H1 (cell line): ENCODE measurements at regions not wholly inside any gene's neighbourhood (a gene's known extent, or its start where the extent isn't known, plus 50 kb on each side); places are given as distances from the start of the nearest gene placed in this dataset.

ENCODE experiments used
- CTCF ChIA-PET: fragments of 300-600 bp; sonication (Branson Sonifier 250); formaldehyde crosslinking; loops from one replicate; lab custom pipeline; 2021; ENCODE audit not compliant: partially characterized antibody; lab: Charles Lee
- POLR2A ChIA-PET: fragments of 300-600 bp; sonication (Branson Sonifier 250); formaldehyde crosslinking; loops from one replicate; lab custom pipeline; 2021; ENCODE audit warnings: inconsistent platforms; ENCODE audit not compliant: partially characterized antibody; lab: Charles Lee
- DNase-seq, 2 experiments: peaks; one replicate each; pipeline versions ENCODE4 v3.0.0 to v3.0.0-alpha.2; 2010 to 2022; ENCODE audit warnings: low spot score in 2 of 2, low read depth in 1 of 2, mixed read lengths in 1 of 2
- FAIRE-seq: peaks from 2 replicates; lab custom pipeline; 2011; peaks lifted over from hg19 to GRCh38; lab: Jason Lieb, UNC
- H2AFZ ChIP-seq: 2 replicates; pipeline ENCODE4 v1.8.1; 2012; ENCODE audit warnings: low read length, inconsistent platforms
- H2AK5ac ChIP-seq: 2 replicates; pipeline ENCODE4 v1.6.1; 2013; ENCODE audit warnings: low read depth, low read length
- H2BK120ac ChIP-seq: replicated peaks from 2 replicates; pipeline ENCODE3; 2013; ENCODE audit warnings: low read depth, low read length, inconsistent platforms
- H2BK12ac ChIP-seq: 2 replicates; pipeline ENCODE4 v1.6.1; 2013; ENCODE audit warnings: low read depth, low read length
- H2BK15ac ChIP-seq: 2 replicates; pipeline ENCODE4 v1.6.1; 2013; ENCODE audit warnings: low read length
- H2BK20ac ChIP-seq: 2 replicates; pipeline ENCODE4 v1.6.1; 2013; ENCODE audit warnings: low read length
- H2BK5ac ChIP-seq: 2 replicates; pipeline ENCODE4 v1.6.1; 2013; ENCODE audit warnings: low read depth, low read length
- H3K14ac ChIP-seq: 2 replicates; pipeline ENCODE4 v1.6.1; 2013; ENCODE audit warnings: inconsistent platforms; ENCODE audit not compliant: insufficient read length
- H3K18ac ChIP-seq: 2 replicates; pipeline ENCODE4 v1.6.1; 2013; ENCODE audit warnings: low read length; ENCODE audit errors: extremely low read depth
- H3K23ac ChIP-seq: 2 replicates; pipeline ENCODE4 v1.6.1; 2013; ENCODE audit warnings: inconsistent platforms; ENCODE audit not compliant: insufficient read length
- H3K23me2 ChIP-seq: 2 replicates; pipeline ENCODE4 v1.6.1; 2013; ENCODE audit warnings: low read depth, low read length
- H3K27ac ChIP-seq: 2 replicates; pipeline ENCODE4 v1.6.1; 2011; ENCODE audit warnings: low read depth, low read length, inconsistent platforms
- H3K27me3 ChIP-seq, 4 experiments: replicated peaks in 1 of 4; 1 replicate in 1 of 4; 2 replicates in 3 of 4; pipeline versions ENCODE4 v1.6.1 to v1.8.1; 2011 to 2013; ENCODE audit warnings: low read length in 3 of 4, mild to moderate bottlenecking in 3 of 4, inconsistent platforms in 2 of 4, mixed read lengths in 2 of 4, moderate library complexity in 1 of 4; ENCODE audit not compliant: control insufficient read depth in 3 of 4, insufficient read depth in 3 of 4; ENCODE audit errors: extremely low read depth in 1 of 4
- H3K36me3 ChIP-seq, 4 experiments: 2 replicates each; pipeline versions ENCODE4 v1.6.1 to v1.8.1; 2011 to 2013; ENCODE audit warnings: mild to moderate bottlenecking in 4 of 4, low read length in 3 of 4, moderate library complexity in 2 of 4, control low read depth in 1 of 4, inconsistent platforms in 1 of 4; ENCODE audit not compliant: insufficient read depth in 4 of 4, control insufficient read depth in 2 of 4
- H3K4ac ChIP-seq: replicated peaks from 2 replicates; pipeline ENCODE3; 2013; ENCODE audit warnings: low read length, low read depth, mixed read lengths, inconsistent platforms; ENCODE audit not compliant: insufficient read length
- H3K4me1 ChIP-seq, 4 experiments: replicated peaks in 1 of 4; 1 replicate in 1 of 4; 2 replicates in 3 of 4; pipeline versions ENCODE4 v1.6.1 to v1.8.1; 2011 to 2013; ENCODE audit warnings: low read length in 3 of 4, inconsistent platforms in 2 of 4, mixed read lengths in 1 of 4; ENCODE audit not compliant: insufficient read depth in 4 of 4, control insufficient read depth in 3 of 4
- H3K4me2 ChIP-seq, 2 experiments: 2 replicates each; pipeline versions ENCODE4 v1.6.1 to v1.8.1; 2011 to 2013; ENCODE audit warnings: low read depth in 2 of 2, low read length in 2 of 2, control low read depth in 1 of 2, inconsistent platforms in 1 of 2, mild to moderate bottlenecking in 1 of 2; ENCODE audit not compliant: insufficient read depth in 1 of 2
- H3K4me3 ChIP-seq, 4 experiments: fragments of 200-600, 300-600 bp in 1 of 4; sonication (generic), shearing (Covaris generic), sonication (Bioruptor Twin) in 1 of 4; 2 replicates each; pipeline versions ENCODE4 v1.5.1 to v1.8.1; 2011 to 2016; ENCODE audit warnings: low read length in 4 of 4, low read depth in 3 of 4, control low read depth in 2 of 4, inconsistent platforms in 2 of 4, mild to moderate bottlenecking in 2 of 4, mixed read lengths in 1 of 4, moderate library complexity in 1 of 4; ENCODE audit not compliant: insufficient read depth in 2 of 4; ENCODE audit errors: extremely low read depth in 1 of 4
- H3K56ac ChIP-seq: replicated peaks from 2 replicates; pipeline ENCODE3; 2013; ENCODE audit warnings: low read depth, mild to moderate bottlenecking, mixed read lengths, low read length, inconsistent platforms; ENCODE audit not compliant: insufficient read length
- H3K79me1 ChIP-seq: 2 replicates; pipeline ENCODE4 v1.6.1; 2013; ENCODE audit warnings: low read depth, low read length, control low read depth
- H3K79me2 ChIP-seq, 2 experiments: 2 replicates each; pipeline versions ENCODE4 v1.6.1 to v1.8.1; 2012 to 2013; ENCODE audit warnings: low read length in 2 of 2, mild to moderate bottlenecking in 2 of 2, inconsistent platforms in 1 of 2; ENCODE audit not compliant: insufficient read depth in 2 of 2, control insufficient read depth in 1 of 2
- H3K9ac ChIP-seq, 4 experiments: replicated peaks in 1 of 4; 1 replicate in 1 of 4; 2 replicates in 3 of 4; pipeline versions ENCODE4 v1.6.1 to v1.8.1; 2011 to 2013; ENCODE audit warnings: low read depth in 3 of 4, low read length in 3 of 4, control low read depth in 2 of 4, mild to moderate bottlenecking in 2 of 4, moderate library complexity in 2 of 4, inconsistent platforms in 1 of 4; ENCODE audit errors: extremely low read depth in 1 of 4
- H3K9me3 ChIP-seq, 2 experiments: 2 replicates each; pipeline versions ENCODE4 v1.6.1 to v1.8.1; 2012 to 2013; ENCODE audit warnings: mild to moderate bottlenecking in 2 of 2, moderate library complexity in 2 of 2, control low read depth in 1 of 2, inconsistent platforms in 1 of 2, low read depth in 1 of 2, low read length in 1 of 2, mixed read lengths in 1 of 2; ENCODE audit not compliant: insufficient read depth in 2 of 2
- H4K20me1 ChIP-seq, 2 experiments: replicated peaks in 1 of 2; 2 replicates each; pipeline versions ENCODE3 to v1.8.1; 2011 to 2013; ENCODE audit warnings: inconsistent platforms in 2 of 2, low read length in 2 of 2, mild to moderate bottlenecking in 1 of 2; ENCODE audit not compliant: insufficient read depth in 2 of 2, control insufficient read depth in 1 of 2
- H4K5ac ChIP-seq: 2 replicates; pipeline ENCODE4 v1.6.1; 2013; ENCODE audit warnings: low read length, low read depth, mixed read lengths, inconsistent platforms; ENCODE audit not compliant: insufficient read length
- H4K8ac ChIP-seq: 2 replicates; pipeline ENCODE4 v1.8.0; 2013; ENCODE audit warnings: mild to moderate bottlenecking, moderate library complexity, low read length, inconsistent platforms; ENCODE audit not compliant: insufficient read depth; ENCODE audit errors: extremely low read depth
- H4K91ac ChIP-seq: replicated peaks from 2 replicates; pipeline ENCODE3; 2013; ENCODE audit warnings: low read length, mixed read lengths, inconsistent platforms; ENCODE audit not compliant: insufficient read length
- BCL11A ChIP-seq, 2 experiments: IDR thresholded peaks; one replicate each; pipeline ENCODE4 v1.6.1; 2011; ENCODE audit warnings: low read depth in 2 of 2, low read length in 2 of 2, mild to moderate bottlenecking in 2 of 2
- HDAC2 ChIP-seq, 2 experiments: fragments of 300-600 bp in 1 of 2; sonication (generic) in 1 of 2; IDR thresholded peaks; 2 replicates each; pipeline ENCODE4 v1.6.1; 2011 to 2012; ENCODE audit warnings: low read depth in 2 of 2, low read length in 2 of 2, mild to moderate bottlenecking in 2 of 2, moderate library complexity in 2 of 2, borderline replicate concordance in 1 of 2, inconsistent platforms in 1 of 2
- KDM1A ChIP-seq: fragments of 200-600, 300-600 bp; sonication (generic); IDR thresholded peaks from 2 replicates; pipeline ENCODE4 v1.7.1; 2016; ENCODE audit warnings: mild to moderate bottlenecking, low read length, borderline replicate concordance
- RNF2 ChIP-seq: fragments of 200-900, 300-1000 bp; sonication (generic); IDR thresholded peaks from 2 replicates; pipeline ENCODE4 v1.7.1; 2016; ENCODE audit warnings: borderline replicate concordance, low read depth, mild to moderate bottlenecking, antibody characterized with exemption, low read length; ENCODE audit not compliant: poor library complexity, severe bottlenecking; ENCODE audit errors: missing control alignments
- SUZ12 ChIP-seq: fragments of 200-600 bp; sonication (generic); IDR thresholded peaks from 2 replicates; pipeline ENCODE4 v1.6.1; 2012; ENCODE audit warnings: mild to moderate bottlenecking, inconsistent platforms, low read length, moderate library complexity, mixed read lengths
- YY1 ChIP-seq: IDR thresholded peaks from 2 replicates; pipeline ENCODE4 v1.6.1; 2011; ENCODE audit warnings: low read depth, mild to moderate bottlenecking, low read length
- WGBS, 2 experiments: shearing (Covaris generic) in 1 of 2; methylation state at CpG; one replicate each; pipeline versions ENCODE4 v1.1.6 to v1.1.7; 2013 to 2015; ENCODE audit warnings: low lambda C conversion rate in 2 of 2, mixed read lengths in 2 of 2, inconsistent platforms in 1 of 2, low coverage in 1 of 2, missing lambda C conversion rate in 1 of 2; ENCODE audit not compliant: insufficient replicate concordance in 2 of 2, insufficient coverage in 1 of 2, insufficient read length in 1 of 2; ENCODE audit errors: extremely low coverage in 1 of 2, missing lambda C conversion rate in 1 of 2; 5-methylcytosine and 5-hydroxymethylcytosine counted together
- TF ChIP-seq, protein P1 (sequence below): IDR thresholded peaks from 2 replicates; pipeline ENCODE4 v1.6.1; 2012; ENCODE audit warnings: low read length, inconsistent platforms
- TF ChIP-seq, protein P2 (sequence below): IDR thresholded peaks from 2 replicates; pipeline ENCODE4 v1.6.1; 2011; ENCODE audit warnings: low read depth, mild to moderate bottlenecking, low read length; ENCODE audit not compliant: insufficient read depth

DNA sequence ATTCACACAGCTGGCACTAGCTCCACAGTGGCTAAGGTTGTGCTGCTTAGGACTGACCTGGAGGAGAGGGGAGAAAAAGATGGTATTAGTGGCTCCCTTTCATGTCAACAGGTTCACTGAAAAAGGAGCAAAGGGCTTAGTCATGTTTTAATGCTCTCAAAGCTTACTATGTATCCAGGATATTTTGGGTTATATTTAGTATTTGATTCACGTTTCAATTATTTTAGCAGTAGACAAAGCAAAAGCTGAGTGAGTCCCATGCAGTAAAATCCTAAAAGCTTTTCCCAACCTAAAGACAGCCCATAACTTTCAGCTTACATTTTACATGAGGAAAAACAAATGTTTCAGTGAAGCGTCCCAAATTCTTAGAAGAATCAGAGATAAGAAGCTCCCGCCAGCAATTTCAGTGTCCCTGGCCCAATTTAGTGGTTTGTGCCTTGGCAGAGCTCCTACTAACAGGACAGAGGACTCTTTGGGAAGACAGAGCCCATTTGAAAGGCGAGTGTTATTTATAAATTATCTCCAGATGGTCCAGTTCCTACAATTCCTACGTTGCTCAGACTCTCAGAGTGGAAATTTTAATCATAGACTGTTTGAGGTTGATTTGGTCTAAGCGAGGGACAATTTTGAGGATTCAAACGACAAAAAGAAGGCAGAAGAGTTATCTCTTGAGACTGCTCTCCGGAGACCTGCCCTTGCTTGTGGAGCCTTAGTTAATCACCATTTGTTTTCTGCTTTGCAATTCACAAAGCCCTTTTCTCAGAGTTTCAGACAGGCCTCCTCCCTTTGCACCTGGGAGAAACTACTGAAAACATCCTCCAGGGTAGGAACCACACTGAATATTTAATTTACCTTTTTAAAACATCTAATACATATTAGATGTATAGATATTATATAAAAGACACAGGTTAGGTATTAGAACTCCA, 225.0 kb upstream of the ANKRD55 start:
- no peak for FAIRE-seq
- POLR2A ChIA-PET = no interaction called here
- WGBS, 2 experiments = 88% methylated on average over 8 of the region's 8 CpGs; no CpG with 5 or more reads in 1 of the 2 experiments

More for the DNA sequence above, 225.0 kb upstream of the ANKRD55 start:
- H2AK5ac ChIP-seq = no peak overlapping the region
- H3K9me3 ChIP-seq = no peaks in the 10 kb centered on the region
- no peak overlapping the region for H4K8ac ChIP-seq
- H3K4me2 ChIP-seq = no peak overlapping the region
- H3K79me2 ChIP-seq = no peaks in the 10 kb centered on the region
- H3K23ac ChIP-seq = no peak overlapping the region
- no peak overlapping the region for H2BK120ac ChIP-seq
- H2BK20ac ChIP-seq = 0 out of 2 replicates have a peak overlapping the region, but pooled peaks have one; percentile 67
- no peak overlapping the region for H2BK5ac ChIP-seq
- no peak for DNase-seq
- no peak overlapping the region for H3K4ac ChIP-seq
- no peak overlapping the region for H3K56ac ChIP-seq
- no peaks in the 10 kb centered on the region for H3K36me3 ChIP-seq
- H3K9ac ChIP-seq = no peak overlapping the region
- no peaks in the 10 kb centered on the region for H3K27me3 ChIP-seq
- no peaks in the 10 kb centered on the region; the same call in 1 of the 2 replicates for H3K23me2 ChIP-seq
- no peak overlapping the region for H4K91ac ChIP-seq
- H3K27ac ChIP-seq = no peak overlapping the region
- H4K5ac ChIP-seq = no peak overlapping the region
- peak overlapping the region; percentile 77; the same call in 1 of the 2 replicates for H2AFZ ChIP-seq
- H4K20me1 ChIP-seq = no peaks in the 10 kb centered on the region
- H2BK15ac ChIP-seq = 0 out of 2 replicates have a peak overlapping the region, but pooled peaks have one; percentile 14
- no peak for TF ChIP-seq HDAC2 (IDR thresholded peaks at IDR 0.05; ENCODE audit: borderline replicate concordance in 1 of 2, low read depth in 2 of 2, low read length in 2 of 2)
- no peak for TF ChIP-seq BCL11A (IDR thresholded peaks at IDR 0.05; ENCODE audit: low read depth in 2 of 2, low read length in 2 of 2)
- TF ChIP-seq, protein P1, sequence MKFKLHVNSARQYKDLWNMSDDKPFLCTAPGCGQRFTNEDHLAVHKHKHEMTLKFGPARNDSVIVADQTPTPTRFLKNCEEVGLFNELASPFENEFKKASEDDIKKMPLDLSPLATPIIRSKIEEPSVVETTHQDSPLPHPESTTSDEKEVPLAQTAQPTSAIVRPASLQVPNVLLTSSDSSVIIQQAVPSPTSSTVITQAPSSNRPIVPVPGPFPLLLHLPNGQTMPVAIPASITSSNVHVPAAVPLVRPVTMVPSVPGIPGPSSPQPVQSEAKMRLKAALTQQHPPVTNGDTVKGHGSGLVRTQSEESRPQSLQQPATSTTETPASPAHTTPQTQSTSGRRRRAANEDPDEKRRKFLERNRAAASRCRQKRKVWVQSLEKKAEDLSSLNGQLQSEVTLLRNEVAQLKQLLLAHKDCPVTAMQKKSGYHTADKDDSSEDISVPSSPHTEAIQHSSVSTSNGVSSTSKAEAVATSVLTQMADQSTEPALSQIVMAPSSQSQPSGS = no peak
- TF ChIP-seq YY1 = no peak
- TF ChIP-seq RNF2 = no peak
- TF ChIP-seq, protein P2, sequence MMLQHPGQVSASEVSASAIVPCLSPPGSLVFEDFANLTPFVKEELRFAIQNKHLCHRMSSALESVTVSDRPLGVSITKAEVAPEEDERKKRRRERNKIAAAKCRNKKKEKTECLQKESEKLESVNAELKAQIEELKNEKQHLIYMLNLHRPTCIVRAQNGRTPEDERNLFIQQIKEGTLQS = no peak
- no peak for TF ChIP-seq KDM1A
- TF ChIP-seq SUZ12 = no peak
- no peak overlapping the region for H2BK12ac ChIP-seq
- CTCF ChIA-PET = interaction anchor here (1.6 kb wide), 1 partner anchor 9 kb away, joined by 4 read pairs; no protein-coding TSS in a partner anchor
- no peaks in the 10 kb centered on the region for H3K79me1 ChIP-seq
- no peak overlapping the region for H3K18ac ChIP-seq
- no peak overlapping the region for H3K14ac ChIP-seq
- no peak overlapping the region for H3K4me3 ChIP-seq
- H3K4me1 ChIP-seq = no peaks in the 10 kb centered on the region; a peak in 2 of 7 replicates
